ENCODE measurements at regions not wholly inside any gene's neighbourhood (a gene's known extent, or its start where the extent isn't known, plus 50 kb on each side); places are given as distances from the start of the nearest gene placed in this dataset.
A peak's percentile ranks its signal among the peaks of the same experiment; 100 is the strongest.

DNA sequence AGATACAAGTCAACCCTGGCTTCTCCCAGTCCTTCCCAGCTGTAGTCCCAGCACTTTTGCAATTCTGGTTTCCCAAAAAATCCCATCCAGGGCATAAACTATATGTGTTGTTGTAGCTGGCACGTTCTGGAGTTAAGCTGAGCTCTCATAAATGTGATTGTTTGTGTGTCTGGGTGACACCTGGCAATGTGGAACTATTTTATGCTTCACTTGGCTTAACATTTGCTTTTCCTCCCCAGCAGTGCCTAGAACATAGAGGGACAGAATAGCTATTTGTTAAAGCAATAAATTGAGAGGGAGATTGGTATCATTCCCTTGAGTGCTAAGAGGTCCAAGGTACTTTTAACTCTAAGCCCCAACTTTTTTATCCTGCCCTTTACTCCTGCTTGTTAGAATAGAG lies 575.9 kb upstream of the NOX3 start:
- Histone ChIP-seq H3K27ac (no peak overlapping the region), H3K27me3 (no peaks in the 10 kb centered on the region), H3K36me3 (no peaks in the 10 kb centered on the region), H3K9me3 (peaks cover 0 to 16% (median 5%) of the 10 kb centered on the region in 4 donors), H3K4me1 (peaks cover 0 to 8% (median 5%) of the 10 kb centered on the region in 4 donors), H3K4me3 (no peak overlapping the region)
- intact Hi-C loops (cut with DNase I; ENCODE audit: low total_unique reads) = no loop called here
- 30 to 68% (median 33%) methylated on average over 1 of the region's 1 CpG for WGBS, 5 donors
- no peak for TF ChIP-seq POLR2AphosphoS5 (IDR thresholded peaks at IDR 0.05)
- no peak for TF ChIP-seq EP300 (IDR thresholded peaks at IDR 0.05)
- TF ChIP-seq, protein P1, sequence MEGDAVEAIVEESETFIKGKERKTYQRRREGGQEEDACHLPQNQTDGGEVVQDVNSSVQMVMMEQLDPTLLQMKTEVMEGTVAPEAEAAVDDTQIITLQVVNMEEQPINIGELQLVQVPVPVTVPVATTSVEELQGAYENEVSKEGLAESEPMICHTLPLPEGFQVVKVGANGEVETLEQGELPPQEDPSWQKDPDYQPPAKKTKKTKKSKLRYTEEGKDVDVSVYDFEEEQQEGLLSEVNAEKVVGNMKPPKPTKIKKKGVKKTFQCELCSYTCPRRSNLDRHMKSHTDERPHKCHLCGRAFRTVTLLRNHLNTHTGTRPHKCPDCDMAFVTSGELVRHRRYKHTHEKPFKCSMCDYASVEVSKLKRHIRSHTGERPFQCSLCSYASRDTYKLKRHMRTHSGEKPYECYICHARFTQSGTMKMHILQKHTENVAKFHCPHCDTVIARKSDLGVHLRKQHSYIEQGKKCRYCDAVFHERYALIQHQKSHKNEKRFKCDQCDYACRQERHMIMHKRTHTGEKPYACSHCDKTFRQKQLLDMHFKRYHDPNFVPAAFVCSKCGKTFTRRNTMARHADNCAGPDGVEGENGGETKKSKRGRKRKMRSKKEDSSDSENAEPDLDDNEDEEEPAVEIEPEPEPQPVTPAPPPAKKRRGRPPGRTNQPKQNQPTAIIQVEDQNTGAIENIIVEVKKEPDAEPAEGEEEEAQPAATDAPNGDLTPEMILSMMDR (IDR thresholded peaks at IDR 0.05) = no peak
- no peak for TF ChIP-seq POLR2A (IDR thresholded peaks at IDR 0.05)
- DNase-seq = no peak

DNA sequence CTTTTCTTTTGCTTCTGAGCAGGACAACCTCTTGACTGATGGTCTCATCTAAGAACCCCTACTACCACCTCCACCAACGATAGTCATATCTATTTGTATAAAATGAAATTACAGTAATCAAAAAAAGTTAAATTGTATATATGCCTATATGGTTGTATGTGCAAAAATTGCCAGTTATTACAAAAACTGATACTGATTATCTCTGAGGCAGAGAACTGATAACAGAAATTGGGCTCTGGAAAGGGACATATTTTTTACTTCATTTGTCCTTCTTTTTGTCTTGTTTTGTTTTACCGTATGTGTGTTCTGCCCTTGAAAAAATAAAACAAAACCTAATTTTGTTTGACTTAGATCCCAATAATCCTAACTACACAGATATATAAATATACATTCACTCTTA lies 574.4 kb upstream of the NOX3 start:
- WGBS, 5 donors = 80 to 89% (median 87%) methylated on average over 2 of the region's 2 CpGs
- H3K36me3 ChIP-seq = no peaks in the 10 kb centered on the region
- TF ChIP-seq EP300 (IDR thresholded peaks at IDR 0.05) = no peak
- TF ChIP-seq, protein P1 (IDR thresholded peaks at IDR 0.05) = no peak
- TF ChIP-seq POLR2A (IDR thresholded peaks at IDR 0.05) = no peak
- no peak for TF ChIP-seq POLR2AphosphoS5 (IDR thresholded peaks at IDR 0.05)
- no peak overlapping the region for H3K27ac ChIP-seq
- no peak for DNase-seq
- no peak overlapping the region for H3K4me3 ChIP-seq
- no peaks in the 10 kb centered on the region for H3K27me3 ChIP-seq
- H3K4me1 ChIP-seq = peaks cover 0 to 8% (median 5%) of the 10 kb centered on the region in 4 donors
- intact Hi-C loops (cut with DNase I; ENCODE audit: low total_unique reads) = no loop called here
- peaks cover 3 to 24% (median 10%) of the 10 kb centered on the region in 4 donors for H3K9me3 ChIP-seq

DNA sequence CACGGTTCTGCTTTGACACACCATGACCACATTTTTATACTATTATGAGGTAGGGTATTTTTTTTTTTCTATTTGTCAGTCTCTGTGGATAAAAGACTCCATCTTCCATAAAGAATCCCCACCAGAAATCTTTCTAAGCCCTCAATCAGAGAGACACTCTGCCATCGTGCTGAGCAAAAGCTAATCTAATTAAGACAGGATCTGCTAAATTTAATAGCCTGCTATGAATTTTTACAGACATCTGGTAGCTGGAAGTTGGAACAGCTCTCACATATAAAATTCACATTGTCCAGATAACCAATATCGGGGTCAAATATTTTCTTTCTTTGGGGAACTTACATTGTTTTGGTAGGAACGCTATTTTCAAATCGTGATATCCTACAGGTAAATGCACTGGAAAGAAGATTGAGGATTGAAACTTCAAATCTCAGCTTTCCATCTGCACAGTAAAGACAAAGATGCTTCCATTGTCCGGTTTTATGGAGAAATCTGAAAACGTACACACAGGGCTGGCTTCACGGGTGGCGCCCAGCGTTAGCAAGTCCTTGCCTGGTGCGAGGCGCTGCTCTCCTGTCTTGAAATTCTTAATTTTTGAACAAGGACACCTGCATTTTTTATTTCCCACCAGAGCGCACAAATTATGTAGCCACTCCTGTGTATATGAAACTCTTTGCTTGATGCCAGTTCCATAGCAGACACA lies 573.8 kb upstream of the NOX3 start:
- Histone ChIP-seq H3K27ac (no peak overlapping the region), H3K4me3 (no peak overlapping the region), H3K27me3 (no peaks in the 10 kb centered on the region), H3K9me3 (peaks cover 3 to 30% (median 12%) of the 10 kb centered on the region in 4 donors), H3K4me1 (peaks cover 0 to 8% (median 5%) of the 10 kb centered on the region in 4 donors), H3K36me3 (no peaks in the 10 kb centered on the region)
- 88 to 93% (median 91%) methylated on average over 13 of the region's 13 CpGs for WGBS, 5 donors
- DNase-seq = no peak
- intact Hi-C loops (cut with DNase I; ENCODE audit: low total_unique reads) = no loop called here
- no peak for TF ChIP-seq EP300 (IDR thresholded peaks at IDR 0.05)
- no peak for TF ChIP-seq POLR2AphosphoS5 (IDR thresholded peaks at IDR 0.05)
- no peak for TF ChIP-seq POLR2A (IDR thresholded peaks at IDR 0.05)
- TF ChIP-seq, protein P1 (IDR thresholded peaks at IDR 0.05) = no peak

GRCh38 chr6:156028335-156029131 lies 572.9 kb upstream of the NOX3 start:
- no peaks in the 10 kb centered on the region for H3K27me3 ChIP-seq
- no peak overlapping the region for H3K27ac ChIP-seq
- peak in 1 of 2 donors; percentile 78 for DNase-seq
- H3K4me3 ChIP-seq = no peak overlapping the region
- H3K4me1 ChIP-seq = peaks cover 0 to 8% (median 5%) of the 10 kb centered on the region in 4 donors
- H3K36me3 ChIP-seq = no peaks in the 10 kb centered on the region
- H3K9me3 ChIP-seq = peaks cover 0 to 31% (median 13%) of the 10 kb centered on the region in 4 donors
- TF ChIP-seq POLR2A (IDR thresholded peaks at IDR 0.05) (no peak), POLR2AphosphoS5 (IDR thresholded peaks at IDR 0.05) (no peak), EP300 (IDR thresholded peaks at IDR 0.05) (no peak)
- TF ChIP-seq, protein P1 (IDR thresholded peaks at IDR 0.05) = no peak
- 35 to 48% (median 39%) methylated on average over 15 of the region's 15 CpGs for WGBS, 5 donors
- intact Hi-C loops (cut with DNase I; ENCODE audit: low total_unique reads) = no loop called here

All from stomach (tissue), 8 donors.